ENCODE measurements at regions not wholly inside any gene's neighbourhood (a gene's known extent, or its start where the extent isn't known, plus 50 kb on each side); places are given as distances from the start of the nearest gene placed in this dataset.

- TF ChIP-seq CTCF (IDR thresholded peaks at IDR 0.05; ENCODE audit: low read length) (no peak), EZH2 (IDR thresholded peaks at IDR 0.05; ENCODE audit: borderline replicate concordance, low read length) (no peak)
Measured at GRCh38 chr10:78502210-78502936, 468.7 kb downstream of the RPS24 start.
